ENCODE measurements at regions not wholly inside any gene's neighbourhood (a gene's known extent, or its start where the extent isn't known, plus 50 kb on each side); places are given as distances from the start of the nearest gene placed in this dataset.

DNA sequence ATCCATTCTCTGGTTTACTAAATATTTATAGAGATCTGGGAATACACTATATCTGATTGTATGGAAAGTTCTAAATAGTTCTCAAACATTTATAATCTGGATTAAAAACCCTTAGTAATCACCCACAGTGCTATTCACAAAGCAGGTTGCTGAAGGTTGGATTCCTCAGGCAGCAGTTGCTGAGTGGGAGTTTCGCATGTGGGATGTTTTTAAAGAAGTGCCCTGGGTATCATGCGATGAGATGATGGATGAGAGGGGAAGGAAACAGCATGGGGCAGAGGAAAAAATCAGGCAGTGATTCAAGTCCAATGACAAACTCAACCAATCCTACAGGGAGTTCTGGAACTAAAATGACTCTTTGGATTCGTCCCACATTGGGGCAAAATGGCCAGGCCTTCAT lies 85.3 kb upstream of the GALNT2 start:
- no peak for DNase-seq

DNA sequence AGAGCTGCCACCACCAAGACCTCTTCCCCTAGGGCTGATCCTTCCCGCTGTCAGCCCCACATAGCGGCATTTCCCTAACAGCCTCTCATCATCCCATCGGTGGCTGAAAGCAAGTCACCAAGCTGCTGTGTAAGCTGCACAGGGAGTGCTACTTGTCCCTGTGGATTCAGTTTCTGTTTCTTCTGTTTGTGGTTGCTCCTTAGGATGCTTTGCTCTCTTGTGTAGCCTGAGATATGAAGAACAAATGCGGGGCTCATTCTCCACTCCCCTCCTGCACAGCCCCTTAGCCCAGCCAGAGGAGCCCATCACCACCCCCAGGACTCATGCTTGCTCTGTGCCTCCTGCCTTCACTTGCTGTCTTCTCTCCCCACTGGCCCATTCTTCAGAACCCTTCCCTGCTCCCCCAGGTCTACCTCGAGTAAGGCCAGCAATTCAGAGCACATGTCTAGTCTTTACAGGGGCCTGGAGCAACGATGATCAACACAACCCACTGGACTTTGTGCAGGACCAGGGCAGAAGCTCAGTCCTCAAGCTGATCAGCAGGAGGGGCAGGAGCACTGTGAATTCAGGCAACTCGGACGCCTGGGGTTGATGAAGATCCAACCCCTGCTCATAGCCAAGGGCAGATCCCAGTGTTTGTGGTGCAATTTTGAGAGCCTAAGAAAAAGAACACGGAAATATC lies 82.6 kb upstream of the GALNT2 start:
- no peak for DNase-seq

DNA sequence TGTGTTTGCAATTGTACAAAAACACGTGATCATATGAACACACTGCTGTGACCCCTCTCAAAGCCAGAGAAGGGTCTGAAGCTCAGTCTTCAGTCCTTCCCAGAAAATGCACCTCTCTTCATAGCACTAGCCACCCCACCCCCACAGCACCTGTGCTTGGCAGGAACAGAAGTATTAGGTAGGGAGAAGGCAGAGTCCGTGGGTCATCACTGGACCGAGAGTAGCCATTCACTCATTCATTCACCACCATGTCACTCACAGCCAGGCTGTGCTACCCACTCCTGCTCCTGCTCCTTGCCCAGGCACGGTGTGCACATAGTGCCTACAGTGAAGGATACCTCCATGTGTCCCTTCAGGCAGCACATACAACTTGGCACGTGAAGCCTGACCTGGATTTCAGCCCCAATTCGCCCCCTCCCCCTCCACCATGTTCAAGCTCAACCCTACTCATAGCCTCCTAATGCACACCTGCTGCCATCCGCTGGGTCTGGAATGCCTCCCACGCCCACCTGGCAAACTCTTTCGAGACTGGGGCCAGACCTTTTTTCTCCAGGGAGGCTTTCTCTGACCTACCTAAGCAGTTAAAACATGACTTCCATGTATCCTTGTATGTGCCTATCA lies 81.9 kb upstream of the GALNT2 start:
- DNase-seq, result no peak

DNA sequence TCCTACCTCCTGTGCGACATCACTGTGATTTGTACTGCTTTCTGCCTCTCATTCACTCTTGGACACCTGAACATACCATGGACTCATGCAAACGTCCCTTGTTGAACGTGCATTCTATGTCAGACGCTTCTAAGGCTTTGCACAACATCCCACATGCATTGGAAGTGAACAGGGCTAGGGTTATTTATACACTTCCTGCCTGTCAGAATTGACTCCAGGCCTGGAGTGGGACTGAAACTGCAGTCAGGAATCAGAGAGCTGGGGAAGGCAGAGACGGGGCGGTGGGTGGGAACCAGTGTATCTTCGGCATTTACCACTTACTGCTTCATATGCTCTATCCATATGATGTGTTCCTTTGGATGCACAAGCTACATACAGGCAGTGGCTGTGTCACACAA lies 81.4 kb upstream of the GALNT2 start:
- DNase-seq, result no peak

DNA sequence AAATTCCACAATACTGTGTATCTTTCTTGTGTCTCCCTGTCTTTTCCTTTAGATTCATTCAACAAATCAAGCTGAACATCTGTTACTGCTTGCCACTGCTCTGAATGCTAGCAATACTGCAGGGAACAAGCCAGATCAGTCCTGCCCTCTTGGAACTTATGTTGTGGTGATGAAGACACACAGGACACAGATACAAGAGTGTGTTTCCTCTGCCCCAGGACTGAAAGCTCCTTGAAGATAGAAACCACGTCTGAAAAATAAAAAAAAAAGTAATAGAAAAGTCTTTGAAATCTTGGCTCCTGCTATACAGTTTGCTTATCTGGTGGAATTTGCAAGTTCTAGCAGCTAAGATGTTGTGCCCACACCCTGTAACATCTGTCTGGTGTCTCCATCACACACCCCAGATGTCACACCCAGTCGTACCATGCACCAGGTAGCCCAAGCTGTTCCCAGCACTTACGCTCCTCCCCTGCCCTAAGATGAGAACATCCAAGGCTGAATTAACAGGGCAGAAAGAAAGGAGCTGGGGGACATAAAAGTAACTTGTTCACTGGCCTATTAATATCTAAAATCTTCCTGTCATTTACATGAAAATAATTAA lies 80.2 kb upstream of the GALNT2 start:
- no peak for DNase-seq

DNA sequence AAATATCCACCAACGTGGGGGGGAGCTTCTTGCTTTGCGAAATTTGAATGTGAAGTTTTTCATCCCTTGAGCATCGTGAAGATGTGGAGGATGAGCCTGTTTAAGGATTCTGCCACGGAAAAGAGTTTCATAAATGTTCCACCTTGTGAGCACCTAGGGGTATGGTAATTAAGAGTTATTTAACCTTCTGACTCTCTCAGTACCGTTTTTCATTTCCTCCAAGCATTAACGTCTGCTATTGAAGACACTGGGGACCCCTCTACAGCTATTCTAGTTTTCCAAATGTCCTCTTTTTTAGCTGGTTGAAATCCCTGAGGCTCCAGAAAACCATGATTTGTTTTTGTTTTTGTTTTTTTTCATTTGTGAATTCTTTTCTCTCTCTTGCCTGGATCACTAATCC lies 79.1 kb upstream of the GALNT2 start:
- DNase-seq, result no peak

DNA sequence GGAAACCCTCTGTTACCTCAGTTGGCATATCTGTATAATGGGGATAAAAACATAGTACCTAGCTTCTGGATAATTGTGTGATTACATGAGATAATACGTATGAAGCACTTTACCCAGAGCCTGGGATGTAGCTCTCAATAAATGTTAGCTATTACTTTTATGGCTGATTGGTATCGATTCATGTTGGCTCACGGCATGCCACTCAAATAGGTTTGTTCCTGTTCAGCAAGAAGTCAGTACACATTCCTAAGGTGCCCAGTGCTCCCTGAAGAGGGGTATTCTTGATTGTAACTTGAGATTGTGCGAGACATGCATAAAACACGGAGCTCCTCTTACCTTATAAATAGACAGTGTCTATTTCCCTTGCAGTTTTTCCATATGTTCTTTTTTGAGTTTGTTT lies 78.5 kb upstream of the GALNT2 start:
- DNase-seq, result no peak

DNA sequence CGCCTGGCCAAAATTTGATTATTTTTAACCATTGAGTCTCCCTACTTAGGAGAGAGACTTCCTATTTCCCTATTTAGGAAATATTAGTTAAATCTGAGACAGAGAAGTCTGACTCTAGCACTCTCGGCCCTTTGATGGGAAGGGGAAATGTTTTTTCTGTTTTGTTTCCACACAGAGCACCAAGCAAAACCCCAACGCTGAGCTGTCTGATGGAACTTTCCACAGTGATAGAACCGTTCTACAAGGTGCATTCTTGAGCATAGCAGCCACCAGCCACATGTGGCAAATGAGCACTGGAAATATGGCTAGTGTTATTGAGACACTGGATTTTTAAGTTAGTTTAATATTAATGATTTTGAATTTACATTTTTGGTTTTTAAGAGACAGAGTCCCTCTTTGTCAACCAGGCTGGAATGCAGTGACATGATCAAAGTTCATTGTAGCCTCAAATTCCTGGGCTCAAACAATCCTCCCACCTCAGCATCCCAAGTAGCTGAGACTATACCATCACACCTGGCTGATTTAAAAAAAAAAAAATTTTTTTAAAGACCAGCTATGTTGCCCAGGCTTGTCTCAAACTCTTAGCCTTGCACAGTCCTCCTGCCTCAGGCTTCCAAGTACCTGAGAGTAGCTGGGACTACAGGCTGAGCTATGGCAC lies 77.3 kb upstream of the GALNT2 start:
- no peak for DNase-seq

DNA sequence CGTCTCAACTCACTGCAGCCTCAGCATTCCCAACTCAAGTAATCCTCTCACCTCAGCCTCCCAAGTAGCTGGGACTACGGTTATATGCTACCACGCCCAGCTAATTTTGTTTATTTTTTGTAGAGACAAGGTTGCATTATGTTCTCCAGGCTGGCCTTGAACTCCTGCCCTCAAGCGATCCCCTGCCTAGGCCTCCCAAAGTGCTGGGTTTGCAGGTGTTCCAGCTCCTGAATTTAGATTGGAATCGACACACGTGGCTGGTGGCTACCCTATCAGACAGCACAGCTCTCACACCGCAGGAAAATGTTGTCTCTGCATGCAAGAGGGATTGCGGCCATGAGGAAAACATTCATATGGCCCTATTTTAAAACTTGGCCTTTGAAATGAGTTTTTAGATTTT lies 76.7 kb upstream of the GALNT2 start:
- DNase-seq, result no peak

DNA sequence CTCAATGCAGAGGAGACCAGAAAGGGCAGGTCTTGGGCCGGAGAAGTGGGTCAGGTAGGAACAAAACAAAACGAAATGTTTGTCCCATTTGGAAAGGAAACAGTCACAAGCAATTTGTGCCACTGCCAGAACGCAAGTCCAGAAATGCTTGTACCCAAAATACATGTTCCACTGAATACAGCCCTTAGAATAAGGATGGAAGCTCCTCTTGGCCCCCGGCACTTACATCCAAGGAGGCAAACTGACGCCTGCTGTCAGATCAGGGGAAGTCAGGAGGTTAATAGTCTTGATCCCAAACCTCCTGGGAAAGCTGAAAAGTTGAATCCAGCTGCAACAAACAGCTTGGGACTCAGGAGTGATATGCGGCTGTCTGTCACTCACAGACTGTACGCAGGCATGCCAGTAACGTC lies 75.9 kb upstream of the GALNT2 start:
- DNase-seq, result no peak

DNA sequence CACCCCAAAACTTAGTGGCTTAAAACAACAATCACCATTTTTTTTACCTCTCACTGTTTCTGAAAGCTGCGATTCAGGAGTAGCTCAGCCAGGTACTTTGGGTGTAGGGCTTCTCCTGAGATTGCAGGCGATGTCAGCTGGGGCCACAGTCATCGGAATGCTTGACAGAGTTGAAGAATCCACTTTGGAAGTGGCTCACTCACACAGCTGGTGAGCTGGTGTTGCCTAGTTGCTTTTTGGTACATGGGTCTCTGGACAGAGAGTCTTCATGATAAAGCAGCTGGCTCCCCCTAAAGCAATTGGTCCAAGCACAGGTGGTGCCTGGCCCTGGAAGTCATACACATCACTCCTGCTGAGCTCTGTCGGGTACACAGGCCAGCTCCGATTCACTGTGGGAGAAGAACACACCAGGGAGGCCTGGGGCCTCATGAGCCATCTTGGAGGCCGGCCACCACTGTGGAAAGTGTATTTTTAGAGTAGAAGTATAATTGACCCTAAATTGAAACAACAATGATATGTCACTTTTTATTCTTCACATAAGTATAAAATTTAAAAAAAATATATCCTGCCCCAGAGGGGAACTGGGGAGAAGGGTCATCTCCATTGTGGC lies 75.2 kb upstream of the GALNT2 start:
- DNase-seq, result no peak

DNA sequence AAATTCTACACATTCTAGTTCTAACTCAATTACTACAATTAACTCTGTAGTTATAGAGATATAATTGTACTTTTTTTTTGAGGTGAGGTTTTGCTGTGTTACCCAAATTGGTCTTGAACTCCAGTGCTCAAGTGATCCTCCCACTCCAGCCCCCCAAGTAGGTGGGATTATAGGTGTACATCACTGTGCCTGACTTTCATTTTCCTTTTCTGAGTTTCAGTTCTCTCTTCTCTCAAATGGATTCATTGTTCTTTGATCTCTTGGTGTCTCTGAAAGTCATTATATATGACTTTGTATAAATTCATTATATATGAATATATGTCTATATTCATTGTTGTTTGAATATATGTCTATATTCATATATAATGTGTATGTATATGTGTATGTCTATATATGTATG lies 74.0 kb upstream of the GALNT2 start:
- DNase-seq, result no peak

DNA sequence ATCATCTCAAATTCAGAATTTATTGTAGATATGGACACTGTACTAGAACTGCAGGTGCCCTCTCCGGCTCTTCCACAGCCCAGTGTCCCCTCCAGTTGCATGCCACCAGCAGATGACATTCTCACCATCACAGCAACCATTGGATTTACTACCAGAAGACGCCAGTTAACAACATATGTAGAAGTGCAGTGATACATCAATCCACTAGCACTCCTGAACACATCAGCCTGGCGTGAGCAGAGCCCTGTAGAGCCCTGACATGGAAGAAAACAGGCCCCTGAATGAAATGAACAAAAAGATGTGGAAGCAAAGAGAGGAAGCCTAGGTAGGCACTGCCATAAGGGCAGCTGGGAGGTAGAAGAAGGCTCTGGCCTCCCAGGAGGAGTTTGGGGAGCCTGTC lies 73.1 kb upstream of the GALNT2 start:
- DNase-seq, result no peak

DNA sequence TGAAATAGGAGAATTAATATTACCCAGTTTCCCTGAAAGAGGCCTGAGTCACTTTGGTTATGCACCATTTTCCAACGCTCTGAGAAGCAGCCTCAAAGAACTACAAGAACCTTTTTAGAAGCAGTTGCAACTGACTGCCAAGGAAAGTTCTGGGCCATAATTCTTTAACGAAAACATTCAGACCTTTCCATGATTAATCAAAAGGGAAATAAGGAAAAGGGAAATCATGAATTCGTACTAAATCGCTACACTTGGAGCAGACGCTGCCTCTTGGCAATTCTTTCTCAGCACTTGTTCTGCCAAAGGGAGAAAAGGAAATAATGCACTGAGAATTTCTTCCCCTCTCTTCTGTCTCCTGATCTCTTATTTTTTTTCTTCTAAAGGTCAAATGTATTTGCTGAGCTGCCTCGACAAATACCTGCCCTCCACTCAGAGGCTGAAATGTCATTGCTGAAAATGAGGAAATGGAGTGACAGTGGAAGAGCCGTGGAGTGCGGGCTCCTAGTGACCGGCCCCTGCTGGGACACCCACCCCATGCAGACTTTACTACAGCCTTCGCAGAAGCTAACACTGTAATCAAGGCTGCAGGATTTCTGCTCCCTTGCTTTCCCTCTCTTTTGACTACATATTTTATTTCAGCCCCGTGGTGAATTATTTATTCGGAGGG lies 67.9 kb upstream of the GALNT2 start:
- no peak for DNase-seq

DNA sequence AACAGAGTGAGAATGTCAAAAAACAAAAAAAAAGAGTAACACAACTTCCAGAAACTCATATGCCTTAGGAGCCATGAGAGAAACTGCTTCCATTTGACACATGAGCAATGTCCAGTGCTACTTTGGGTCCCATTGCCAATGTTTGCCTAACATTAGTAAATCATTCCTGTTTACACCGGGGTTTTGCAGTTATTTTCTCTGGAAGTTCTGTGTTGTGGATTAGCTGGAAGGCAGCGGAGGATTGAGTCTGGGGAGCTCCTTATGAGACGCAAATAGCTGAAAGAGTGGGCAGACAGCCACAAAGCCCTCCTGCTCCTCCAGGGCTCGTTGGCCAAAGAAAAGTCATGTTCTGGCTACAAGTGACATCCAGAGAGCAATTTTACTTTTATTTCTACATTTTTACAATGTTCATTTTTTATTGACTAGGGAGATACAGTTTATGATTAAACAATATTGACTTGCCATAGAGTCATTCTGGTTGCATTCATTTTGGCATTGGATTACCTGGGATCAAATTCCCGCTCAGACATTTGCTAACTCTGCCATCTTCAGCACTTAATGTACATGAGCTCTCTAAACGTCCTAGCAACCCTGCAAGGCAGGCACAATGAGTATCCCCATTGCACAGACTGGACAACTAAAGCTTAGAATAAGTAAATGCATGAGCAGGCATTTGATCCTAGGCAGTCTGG lies 66.4 kb upstream of the GALNT2 start:
- no peak for DNase-seq

DNA sequence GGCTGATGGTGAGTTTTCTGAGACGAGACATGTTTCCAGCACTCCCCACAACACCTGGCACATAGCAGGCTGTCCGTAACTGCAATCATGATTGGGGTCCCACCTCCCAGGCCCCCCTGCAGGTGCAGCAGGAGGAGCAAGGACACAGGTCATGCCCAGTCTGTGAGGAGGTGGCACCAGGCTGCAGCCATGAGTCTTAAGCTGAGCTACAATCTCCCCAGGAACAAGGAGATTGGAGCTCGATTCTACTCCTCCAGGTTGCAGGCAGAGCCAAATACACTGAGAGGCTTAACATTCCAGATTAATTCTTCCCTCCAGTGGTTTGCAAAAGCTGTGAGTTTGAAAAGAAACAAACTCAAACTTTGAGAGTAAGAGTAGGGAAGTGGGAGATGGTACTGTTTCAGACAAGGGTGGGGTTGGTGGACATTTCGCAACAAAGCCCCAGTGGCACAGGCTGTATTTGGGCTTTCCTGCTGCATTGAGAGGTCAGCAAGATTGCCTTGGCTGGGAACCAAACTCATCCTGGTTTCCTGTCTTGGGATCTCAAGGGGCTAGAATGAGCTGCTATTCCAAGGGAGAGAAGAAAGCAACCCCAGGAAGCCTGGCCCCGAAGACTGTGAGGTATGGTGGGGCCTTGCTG lies 64.8 kb upstream of the GALNT2 start:
- DNase-seq, result peak; percentile 32 to 35

DNA sequence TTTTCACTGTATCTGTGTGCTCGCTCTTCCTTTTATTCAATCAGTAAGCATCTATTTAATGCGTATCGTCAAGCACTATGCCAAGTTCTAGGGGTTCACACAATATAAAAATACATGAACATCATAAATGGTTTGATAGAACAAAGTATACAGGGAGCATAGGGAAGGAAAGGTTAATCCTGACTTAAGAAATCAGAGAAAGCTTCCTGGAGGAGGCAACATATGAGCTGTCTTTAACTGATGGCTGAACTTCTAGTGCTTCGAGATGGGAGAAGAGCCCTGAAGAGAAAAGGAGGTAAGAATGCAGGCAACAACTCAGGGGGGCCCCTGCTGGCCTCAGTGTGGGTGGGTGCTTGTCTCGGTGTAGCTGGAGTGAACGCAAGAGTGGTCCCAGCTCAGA lies 63.6 kb upstream of the GALNT2 start:
- DNase-seq, result no peak

DNA sequence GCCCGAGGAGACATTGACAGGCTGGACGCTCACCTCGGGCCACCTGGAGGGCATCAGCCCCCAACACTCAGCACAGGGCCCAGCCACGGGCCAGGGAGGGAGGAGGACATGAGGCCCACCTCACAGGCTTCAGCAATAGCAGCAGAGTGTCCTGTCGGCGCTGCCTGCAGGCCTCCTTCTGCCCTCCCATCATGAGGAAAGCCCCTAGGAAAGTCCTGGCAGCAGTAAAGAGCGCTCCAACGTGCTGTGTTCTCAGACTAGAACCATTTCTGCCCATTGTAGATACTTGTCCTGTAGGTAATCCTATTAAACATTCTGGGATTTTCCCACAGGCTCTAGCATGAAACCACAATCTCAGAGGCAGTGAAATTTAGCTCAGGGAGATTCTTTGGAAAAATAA lies 62.0 kb upstream of the GALNT2 start:
- DNase-seq, result no peak

DNA sequence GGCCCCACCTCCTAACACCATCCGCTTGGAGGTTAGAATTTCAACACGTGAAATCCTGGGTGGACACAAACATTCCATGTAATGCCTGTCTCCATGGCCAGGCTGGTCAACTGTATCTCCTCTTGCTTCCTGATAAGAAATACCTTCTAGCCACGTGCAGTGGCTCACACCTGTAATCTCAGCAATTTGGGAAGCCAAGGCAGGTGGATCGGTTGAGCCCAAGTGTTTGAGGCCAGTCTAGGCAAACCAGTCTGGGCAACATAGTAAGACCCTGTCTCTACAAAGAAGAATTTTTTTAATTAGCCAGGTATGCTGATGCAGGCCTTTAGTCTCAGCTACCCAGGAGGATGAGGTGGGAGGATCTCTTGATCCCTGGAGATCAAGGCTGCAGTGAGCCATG lies 58.3 kb upstream of the GALNT2 start:
- no peak for DNase-seq

DNA sequence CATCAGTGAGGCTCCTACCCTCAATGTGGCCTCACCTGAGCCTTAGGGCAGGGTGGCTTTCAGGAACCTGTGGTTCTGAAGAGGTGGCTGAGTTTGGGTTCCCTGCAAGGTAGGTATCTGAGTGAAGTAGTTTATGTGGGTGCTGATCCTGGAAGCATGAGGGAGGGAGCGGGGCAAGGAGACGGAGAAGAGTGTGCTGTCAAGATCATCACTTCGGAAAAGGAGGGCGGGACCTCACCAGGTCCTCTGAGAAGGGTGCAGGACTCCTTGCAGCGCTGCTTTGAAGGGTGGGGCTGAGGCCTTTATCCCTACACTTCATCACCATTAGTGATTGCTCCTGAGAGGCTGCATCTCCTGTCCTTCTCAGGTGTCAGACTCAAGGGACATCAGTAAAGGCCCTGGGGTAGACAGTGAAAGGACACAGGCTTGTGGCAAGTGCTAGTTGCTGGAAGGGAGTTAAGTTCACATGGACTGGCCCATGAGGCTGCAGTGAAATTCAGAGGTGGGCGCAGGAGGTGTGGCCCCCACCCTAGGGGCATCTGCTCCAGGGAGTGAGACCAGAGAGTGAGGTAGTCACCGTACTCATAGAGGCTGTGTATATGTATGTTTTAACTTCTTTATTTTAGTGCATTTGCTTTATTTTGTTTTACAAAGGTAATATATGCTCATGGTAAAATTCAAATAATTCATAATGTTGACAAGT lies 57.3 kb upstream of the GALNT2 start:
- no peak for DNase-seq

DNA sequence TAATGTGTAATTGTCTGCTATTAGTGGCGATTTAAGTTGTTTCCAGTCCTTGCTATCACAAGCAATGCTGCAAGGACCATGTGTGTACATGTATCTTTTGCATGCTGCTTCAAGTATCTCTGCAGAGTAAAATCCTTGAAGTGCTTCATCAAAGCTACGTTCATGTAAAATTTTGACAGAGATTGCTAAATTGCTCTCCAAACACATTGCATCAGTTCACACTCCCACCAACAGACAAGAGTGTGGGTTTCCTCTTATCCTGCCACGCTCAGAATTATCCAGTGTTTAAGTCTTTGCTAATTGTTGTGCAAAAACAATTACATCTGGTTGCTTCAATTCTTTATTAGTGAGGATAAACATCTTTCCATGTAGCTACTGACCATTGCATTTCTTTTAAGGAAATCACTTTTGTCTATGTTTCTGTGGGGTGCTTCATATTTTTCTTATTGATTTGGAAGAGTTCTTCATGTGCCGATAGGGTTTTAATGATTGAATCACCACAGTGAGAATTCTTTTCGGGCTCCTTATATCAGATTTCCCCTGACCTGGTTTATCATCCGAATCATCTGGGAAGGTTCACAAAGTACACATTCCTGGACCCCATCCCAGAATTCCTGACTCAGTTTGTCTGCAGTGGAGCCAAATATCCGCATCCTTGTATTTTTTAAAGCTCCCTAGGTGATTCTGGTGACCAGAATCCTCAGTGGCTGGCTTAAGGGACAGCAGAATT lies 56.3 kb upstream of the GALNT2 start:
- peak; percentile 85 to 88 for DNase-seq
